ENCODE measurements at regions not wholly inside any gene's neighbourhood (a gene's known extent, or its start where the extent isn't known, plus 50 kb on each side); places are given as distances from the start of the nearest gene placed in this dataset.

DNA sequence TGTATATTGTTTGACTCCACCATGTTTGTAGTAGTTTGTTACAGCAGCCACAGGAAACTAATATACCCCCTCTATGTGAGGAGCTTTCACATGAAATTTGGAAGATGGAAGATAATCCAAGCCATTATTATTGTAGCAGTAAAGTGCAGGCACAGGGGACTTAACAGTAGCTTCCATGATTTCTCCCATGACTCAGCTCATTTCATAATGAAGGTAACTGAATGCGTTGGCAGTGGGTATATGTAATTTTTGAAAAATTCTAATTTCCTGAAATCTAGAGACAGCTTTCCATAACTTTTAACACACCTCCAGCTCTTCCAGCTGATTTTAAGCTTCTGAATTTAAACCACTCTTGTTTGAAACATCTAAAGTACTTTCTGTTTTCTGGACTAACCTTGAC is 181.2 kb downstream of the NR4A2 start:
- TF ChIP-seq, protein P1, sequence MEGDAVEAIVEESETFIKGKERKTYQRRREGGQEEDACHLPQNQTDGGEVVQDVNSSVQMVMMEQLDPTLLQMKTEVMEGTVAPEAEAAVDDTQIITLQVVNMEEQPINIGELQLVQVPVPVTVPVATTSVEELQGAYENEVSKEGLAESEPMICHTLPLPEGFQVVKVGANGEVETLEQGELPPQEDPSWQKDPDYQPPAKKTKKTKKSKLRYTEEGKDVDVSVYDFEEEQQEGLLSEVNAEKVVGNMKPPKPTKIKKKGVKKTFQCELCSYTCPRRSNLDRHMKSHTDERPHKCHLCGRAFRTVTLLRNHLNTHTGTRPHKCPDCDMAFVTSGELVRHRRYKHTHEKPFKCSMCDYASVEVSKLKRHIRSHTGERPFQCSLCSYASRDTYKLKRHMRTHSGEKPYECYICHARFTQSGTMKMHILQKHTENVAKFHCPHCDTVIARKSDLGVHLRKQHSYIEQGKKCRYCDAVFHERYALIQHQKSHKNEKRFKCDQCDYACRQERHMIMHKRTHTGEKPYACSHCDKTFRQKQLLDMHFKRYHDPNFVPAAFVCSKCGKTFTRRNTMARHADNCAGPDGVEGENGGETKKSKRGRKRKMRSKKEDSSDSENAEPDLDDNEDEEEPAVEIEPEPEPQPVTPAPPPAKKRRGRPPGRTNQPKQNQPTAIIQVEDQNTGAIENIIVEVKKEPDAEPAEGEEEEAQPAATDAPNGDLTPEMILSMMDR (IDR thresholded peaks at IDR 0.05), result no peak
- no peak overlapping the region for H3K27ac Mint-ChIP-seq
- no peaks in the 10 kb centered on the region for H3K27me3 Mint-ChIP-seq (ENCODE audit: insufficient read depth)
- H3K4me3 Mint-ChIP-seq, result no peak overlapping the region
- peaks cover 17% of the 10 kb centered on the region for H3K9me3 Mint-ChIP-seq
- DNase-seq, result no peak
- no peaks in the 10 kb centered on the region for H3K4me1 Mint-ChIP-seq (ENCODE audit: low read depth)
- no peaks in the 10 kb centered on the region for H3K36me3 Mint-ChIP-seq (ENCODE audit: low read depth)

DNA sequence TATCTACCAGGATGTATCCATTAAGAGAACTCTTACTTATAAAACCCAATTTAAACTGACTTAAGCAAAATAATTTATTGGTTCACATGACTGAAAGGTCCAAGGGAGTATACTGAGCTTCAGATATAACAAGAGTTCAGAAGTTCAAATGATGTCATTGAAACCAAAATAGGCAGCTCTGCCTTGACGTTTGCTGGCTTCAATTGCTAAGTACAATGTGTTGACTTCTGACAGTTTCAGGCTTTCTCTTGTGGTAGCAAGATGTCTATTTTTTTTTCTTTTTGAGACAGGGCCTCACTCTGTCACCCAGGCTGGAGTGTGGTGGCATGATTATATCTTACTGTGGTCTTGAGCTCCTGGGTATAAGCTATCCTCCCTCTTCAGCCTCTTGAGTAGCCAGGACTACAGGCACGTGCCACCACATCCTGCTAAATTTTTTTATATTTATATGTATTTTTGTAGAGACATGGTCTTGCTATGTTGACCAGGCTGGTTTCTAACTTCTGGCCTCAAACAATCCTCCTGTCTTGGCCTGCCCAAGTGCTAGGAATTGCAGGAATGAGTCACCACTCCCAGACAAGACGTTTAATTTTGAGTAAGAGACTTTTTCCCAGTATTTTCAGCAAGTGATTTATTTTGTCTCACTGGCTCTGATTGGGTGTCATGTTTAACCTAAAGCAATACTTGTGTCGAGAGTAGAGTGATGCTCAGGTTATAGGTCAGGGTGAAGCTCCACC is 184.8 kb downstream of the NR4A2 start:
- no peak for DNase-seq
- H3K27me3 Mint-ChIP-seq (ENCODE audit: insufficient read depth), result no peaks in the 10 kb centered on the region
- H3K36me3 Mint-ChIP-seq (ENCODE audit: low read depth), result no peaks in the 10 kb centered on the region
- H3K4me3 Mint-ChIP-seq, result no peak overlapping the region
- no peak overlapping the region for H3K27ac Mint-ChIP-seq
- TF ChIP-seq, protein P1 (IDR thresholded peaks at IDR 0.05), result no peak
- no peaks in the 10 kb centered on the region for H3K4me1 Mint-ChIP-seq (ENCODE audit: low read depth)
- H3K9me3 Mint-ChIP-seq, result peaks cover 17% of the 10 kb centered on the region

- Mint-ChIP-seq H3K4me1 (ENCODE audit: low read depth) (no peaks in the 10 kb centered on the region), H3K4me3 (no peak overlapping the region), H3K27ac (no peak overlapping the region), H3K36me3 (ENCODE audit: low read depth) (no peaks in the 10 kb centered on the region), H3K27me3 (ENCODE audit: insufficient read depth) (no peaks in the 10 kb centered on the region), H3K9me3 (peaks cover 9% of the 10 kb centered on the region; the same call in 1 of the 2 replicates)
- DNase-seq, result no peak
- TF ChIP-seq, protein P1 (IDR thresholded peaks at IDR 0.05), result no peak
Observed at GRCh38 chr2:156145976-156146375, 186.5 kb downstream of the NR4A2 start.

- no peaks in the 10 kb centered on the region for H3K4me1 Mint-ChIP-seq (ENCODE audit: low read depth)
- no peak overlapping the region for H3K27ac Mint-ChIP-seq
- H3K9me3 Mint-ChIP-seq, result peaks cover 9% of the 10 kb centered on the region; the same call in 1 of the 2 replicates
- no peak for DNase-seq
- TF ChIP-seq, protein P1 (IDR thresholded peaks at IDR 0.05), result no peak
- no peaks in the 10 kb centered on the region for H3K36me3 Mint-ChIP-seq (ENCODE audit: low read depth)
- no peak overlapping the region for H3K4me3 Mint-ChIP-seq
- H3K27me3 Mint-ChIP-seq (ENCODE audit: insufficient read depth), result no peaks in the 10 kb centered on the region
Observed at GRCh38 chr2:156145469-156145868, 187.1 kb downstream of the NR4A2 start.

- Mint-ChIP-seq H3K4me3 (no peak overlapping the region), H3K36me3 (ENCODE audit: low read depth) (no peaks in the 10 kb centered on the region), H3K9me3 (peaks cover 5% of the 10 kb centered on the region; the same call in 1 of the 2 replicates), H3K4me1 (ENCODE audit: low read depth) (no peaks in the 10 kb centered on the region), H3K27me3 (ENCODE audit: insufficient read depth) (no peaks in the 10 kb centered on the region), H3K27ac (no peak overlapping the region)
- TF ChIP-seq, protein P1 (IDR thresholded peaks at IDR 0.05), result no peak
- no peak for DNase-seq
Observed at GRCh38 chr2:156136566-156136965, 196.0 kb downstream of the NR4A2 start.
